ENCODE measurements at regions not wholly inside any gene's neighbourhood (a gene's known extent, or its start where the extent isn't known, plus 50 kb on each side); places are given as distances from the start of the nearest gene placed in this dataset.

- no peak for TF ChIP-seq EZH2 (IDR thresholded peaks at IDR 0.05; ENCODE audit: low read length, missing control alignments)
- no peak for TF ChIP-seq CTCF (conservative IDR thresholded peaks at IDR 0.05 in 1 of 2, IDR thresholded peaks at IDR 0.05 in 1 of 2; ENCODE audit: low read depth in 1 of 2, low read length in 2 of 2)
Measured at GRCh38 chr3:157824281-157824680, 281.9 kb downstream of the SHOX2 start.
